Right ventricle myocardium superior (tissue), 1 donor: ENCODE measurements at regions not wholly inside any gene's neighbourhood (a gene's known extent, or its start where the extent isn't known, plus 50 kb on each side); places are given as distances from the start of the nearest gene placed in this dataset.

ENCODE experiments used
- ATAC-seq: fragments of 200-7000 bp; cut with Tn5 transposase; one replicate; pipeline ENCODE4 v1.9.1; 2020; ENCODE audit warnings: mild to moderate bottlenecking; ENCODE audit not compliant: poor library complexity
- DNase-seq: peaks from one replicate; pipeline ENCODE4 v3.0.0-alpha.2; 2020
- intact Hi-C: fragments of 100-400 bp; cut with DNase I; formaldehyde crosslinking; loops from one replicate; pipeline ENCODE4 v1.11.2; 2022
- donor health status: DM: no; HTN: yes; CAD: no; lungs with severe emphysema.

GRCh38 chr3:117799387-117799735 is 1089.8 kb downstream of the TUSC7 start:
- intact Hi-C loops: no loop called here
- no peak for ATAC-seq
- no peak for DNase-seq

- DNase-seq (no peak), ATAC-seq (no peak)
- intact Hi-C loops: no loop called here
Observed at GRCh38 chr3:117801912-117802239, 1092.3 kb downstream of the TUSC7 start.

- intact Hi-C loops: no loop called here
- ATAC-seq: no peak
- no peak for DNase-seq
Observed at GRCh38 chr3:117809186-117810081, 1099.9 kb downstream of the TUSC7 start.

GRCh38 chr3:117811786-117812185 is 1102.2 kb downstream of the TUSC7 start:
- no peak for ATAC-seq
- intact Hi-C loops: no loop called here

GRCh38 chr3:117814975-117815374 is 1105.4 kb downstream of the TUSC7 start:
- intact Hi-C loops: no loop called here
- DNase-seq (no peak), ATAC-seq (no peak)

More at GRCh38 chr3:117811786-117812185, 1102.2 kb downstream of the TUSC7 start:
- DNase-seq: no peak

- no peak for ATAC-seq
- intact Hi-C loops: no loop called here
Observed at GRCh38 chr3:117817103-117817502, 1107.5 kb downstream of the TUSC7 start.

GRCh38 chr3:117818592-117818991 is 1109.0 kb downstream of the TUSC7 start:
- intact Hi-C loops: no loop called here
- DNase-seq (no peak), ATAC-seq (no peak)

More at GRCh38 chr3:117817103-117817502, 1107.5 kb downstream of the TUSC7 start:
- no peak for DNase-seq

GRCh38 chr3:117820658-117821299 is 1111.2 kb downstream of the TUSC7 start:
- ATAC-seq: no peak

GRCh38 chr3:117822416-117822815 is 1112.8 kb downstream of the TUSC7 start:
- DNase-seq: no peak
- intact Hi-C loops: no loop called here
- no peak for ATAC-seq

More at GRCh38 chr3:117820658-117821299, 1111.2 kb downstream of the TUSC7 start:
- intact Hi-C loops: no loop called here
- no peak for DNase-seq

GRCh38 chr3:117836296-117836695 is 1126.7 kb downstream of the TUSC7 start:
- DNase-seq: no peak
- ATAC-seq: no peak
- intact Hi-C loops: no loop called here

GRCh38 chr3:117837391-117837790 is 1127.8 kb downstream of the TUSC7 start:
- ATAC-seq (no peak), DNase-seq (no peak)
- intact Hi-C loops: no loop called here

- ATAC-seq (no peak), DNase-seq (no peak)
- intact Hi-C loops: no loop called here
Observed at GRCh38 chr3:117842086-117842485, 1132.5 kb downstream of the TUSC7 start.

GRCh38 chr3:117843356-117843755 is 1133.8 kb downstream of the TUSC7 start:
- ATAC-seq: no peak
- no peak for DNase-seq
- intact Hi-C loops: no loop called here

- intact Hi-C loops: no loop called here
- DNase-seq: no peak
- ATAC-seq: no peak
Observed at GRCh38 chr3:117844676-117845075, 1135.1 kb downstream of the TUSC7 start.

- ATAC-seq (no peak), DNase-seq (no peak)
- intact Hi-C loops: no loop called here
Observed at GRCh38 chr3:117846238-117846637, 1136.7 kb downstream of the TUSC7 start.

- intact Hi-C loops: no loop called here
- ATAC-seq (no peak), DNase-seq (no peak)
Observed at GRCh38 chr3:117848606-117849005, 1139.0 kb downstream of the TUSC7 start.

- ATAC-seq (no peak), DNase-seq (no peak)
Observed at GRCh38 chr3:117853923-117854668, 1144.5 kb downstream of the TUSC7 start.

GRCh38 chr3:117856354-117856753 is 1146.8 kb downstream of the TUSC7 start:
- ATAC-seq (no peak), DNase-seq (no peak)
- intact Hi-C loops: no loop called here

More at GRCh38 chr3:117853923-117854668, 1144.5 kb downstream of the TUSC7 start:
- intact Hi-C loops: no loop called here

- intact Hi-C loops: no loop called here
- DNase-seq (no peak), ATAC-seq (no peak)
Observed at GRCh38 chr3:117863146-117863545, 1153.6 kb downstream of the TUSC7 start.

GRCh38 chr3:117865338-117865737 is 1155.8 kb downstream of the TUSC7 start:
- no peak for ATAC-seq
- intact Hi-C loops: no loop called here
- no peak for DNase-seq
